Ovary (tissue), 3 donors: ENCODE measurements at regions not wholly inside any gene's neighbourhood (a gene's known extent, or its start where the extent isn't known, plus 50 kb on each side); places are given as distances from the start of the nearest gene placed in this dataset.

Source experiments
- CTCF ChIP-seq, 3 donors: fragments of 450-650 bp in 2 of 3; fragments of 200-600 bp in 1 of 3; IDR thresholded peaks; one replicate each; pipeline versions ENCODE4 v1.5.1 to v1.8.0; 2016 to 2022; ENCODE audit warnings: antibody characterized with exemption in 3 of 3, mild to moderate bottlenecking in 1 of 3
- EP300 ChIP-seq: sonication (generic); formaldehyde crosslinking; IDR thresholded peaks from one replicate; pipeline ENCODE4 v1.6.1; 2017; ENCODE audit warnings: antibody characterized with exemption
- POLR2A ChIP-seq: fragments of 450-650 bp; IDR thresholded peaks from one replicate; pipeline ENCODE4 v1.6.1; 2017; ENCODE audit warnings: antibody characterized with exemption, mild to moderate bottlenecking, moderate library complexity
- donor health status: DM: no; HTN: no; CAD: no.

DNA sequence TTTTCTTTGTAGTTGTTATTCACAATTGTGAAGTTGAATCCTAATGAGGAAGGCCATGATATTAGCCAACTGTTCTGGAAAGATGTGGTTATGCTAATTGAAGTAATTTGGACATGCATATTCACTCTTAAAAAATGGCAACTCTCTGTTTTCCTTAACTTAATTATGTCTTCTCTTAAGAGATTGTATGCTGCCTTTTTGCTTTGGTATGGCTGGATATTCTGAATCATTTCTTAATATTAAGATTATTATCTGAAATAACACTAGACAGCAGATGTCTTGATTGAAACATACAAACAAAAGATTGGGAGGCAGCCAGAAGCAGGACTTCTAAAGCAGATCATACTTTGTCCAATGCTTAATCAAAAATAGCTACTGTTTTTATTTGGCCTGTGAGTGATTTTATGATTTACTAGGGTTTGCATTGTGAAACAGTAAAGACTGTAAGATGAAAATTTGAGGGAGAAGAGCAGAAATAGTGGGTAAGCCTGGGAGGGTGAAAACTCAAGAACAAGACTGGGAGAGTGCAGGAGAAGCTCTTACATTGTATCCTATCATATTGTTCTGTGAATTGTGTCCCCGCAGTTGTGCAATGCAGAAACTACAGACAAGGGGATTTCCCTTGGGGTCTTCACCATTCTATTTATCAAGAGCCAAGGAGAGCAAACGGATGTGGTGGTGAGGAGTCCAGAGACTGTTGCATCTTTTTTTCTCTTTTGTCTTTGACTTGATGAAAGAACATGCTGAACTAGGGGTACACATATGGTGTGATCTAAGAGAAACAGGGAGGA, 554.8 kb downstream of the TUSC7 start:
- TF ChIP-seq CTCF (IDR thresholded peaks at IDR 0.05) (no peak), POLR2A (no peak), EP300 (no peak)
